Cardiac fibroblast (primary cell): ENCODE measurements at regions not wholly inside any gene's neighbourhood (a gene's known extent, or its start where the extent isn't known, plus 50 kb on each side); places are given as distances from the start of the nearest gene placed in this dataset.
"Not testable (repeated sequence)": the region's sequence is repeated elsewhere in the genome, so short reads cannot be mapped to it uniquely, and the experiment has no call there.

Source experiments
- DNase-seq, 2 donors: peaks; one replicate each; pipeline versions ENCODE4 v3.0.0 to v3.0.0-alpha.2; 2010; ENCODE audit warnings: low read depth in 2 of 2
- H3K4me3 ChIP-seq, 2 donors: replicated peaks in 1 of 2; 1 replicate in 1 of 2; 2 replicates in 1 of 2; pipeline ENCODE4 v1.5.1; 2011; ENCODE audit warnings: low read depth in 2 of 2, low read length in 2 of 2, mild to moderate bottlenecking in 2 of 2, moderate library complexity in 1 of 2
- CTCF ChIP-seq: IDR thresholded peaks from one replicate; pipeline ENCODE4 v1.5.1; 2011; ENCODE audit warnings: low read depth, mild to moderate bottlenecking, low read length, inconsistent platforms

GRCh38 chr6:92683748-92684147, 735.6 kb downstream of the EPHA7 start:
- no peak overlapping the region for H3K4me3 ChIP-seq
- no peak for DNase-seq
- no peak for TF ChIP-seq CTCF

GRCh38 chr6:92682516-92683398, 736.6 kb downstream of the EPHA7 start:
- TF ChIP-seq CTCF = no peak
- DNase-seq = no peak
- H3K4me3 ChIP-seq = no peak overlapping the region

GRCh38 chr6:92681401-92681800, 738.0 kb downstream of the EPHA7 start:
- TF ChIP-seq CTCF = no peak

GRCh38 chr6:92671462-92671861, 747.9 kb downstream of the EPHA7 start:
- not testable (repeated sequence) for DNase-seq

More at GRCh38 chr6:92681401-92681800, 738.0 kb downstream of the EPHA7 start:
- no peak for DNase-seq
- H3K4me3 ChIP-seq = no peak overlapping the region

GRCh38 chr6:92667843-92668242, 751.5 kb downstream of the EPHA7 start:
- no peak for TF ChIP-seq CTCF
- DNase-seq = peak in 1 of 2 donors; percentile 37
- H3K4me3 ChIP-seq = no peak overlapping the region

More at GRCh38 chr6:92671462-92671861, 747.9 kb downstream of the EPHA7 start:
- not testable (repeated sequence) for H3K4me3 ChIP-seq

- DNase-seq = no peak
- H3K4me3 ChIP-seq = no peak overlapping the region
- no peak for TF ChIP-seq CTCF
Observed at GRCh38 chr6:92648364-92649086, 770.8 kb downstream of the EPHA7 start.

- no peak for TF ChIP-seq CTCF
- no peak overlapping the region for H3K4me3 ChIP-seq
- peak in 1 of 2 donors; percentile 4 for DNase-seq
Observed at GRCh38 chr6:92647630-92648029, 771.7 kb downstream of the EPHA7 start.

GRCh38 chr6:92644104-92644791, 775.1 kb downstream of the EPHA7 start:
- peak in 1 of 2 donors; percentile 10 for DNase-seq
- not testable (repeated sequence) for H3K4me3 ChIP-seq
